Fibroblast of mammary gland (primary cell): ENCODE measurements at regions not wholly inside any gene's neighbourhood (a gene's known extent, or its start where the extent isn't known, plus 50 kb on each side); places are given as distances from the start of the nearest gene placed in this dataset.

ENCODE experiments used
- DNase-seq: peaks from one replicate; pipeline ENCODE4 v3.0.0-alpha.2; 2010; ENCODE audit warnings: low read depth
- H3K4me3 ChIP-seq: 2 replicates; pipeline ENCODE4 v1.5.1; 2011; ENCODE audit warnings: low read depth, mild to moderate bottlenecking, low read length, moderate library complexity; ENCODE audit not compliant: control insufficient read depth
- TF ChIP-seq, protein P1 (sequence below): conservative IDR thresholded peaks from 2 replicates; pipeline ENCODE4 v1.5.1; 2011; ENCODE audit warnings: low read depth, low read length, inconsistent platforms; ENCODE audit not compliant: control insufficient read depth, insufficient read depth

DNA sequence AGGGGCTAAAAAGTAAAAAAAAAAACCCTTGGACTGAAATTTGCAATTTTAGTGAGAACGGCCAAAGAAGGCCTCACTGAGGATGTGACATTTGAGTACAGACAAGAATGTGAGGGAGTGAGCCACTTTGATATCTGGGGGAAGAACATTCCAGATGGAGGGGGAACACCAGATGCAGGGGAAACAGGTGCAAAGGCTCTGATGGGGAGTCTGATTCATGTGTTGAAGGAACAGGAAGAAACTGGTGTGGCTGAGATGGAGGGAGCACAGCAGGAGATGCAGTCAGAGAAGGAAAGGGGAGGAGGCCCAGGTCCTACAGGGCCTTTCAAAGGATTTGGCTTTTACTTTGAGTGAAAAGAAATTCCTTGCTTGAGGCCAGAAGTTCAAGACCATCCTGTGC is 615.7 kb upstream of the NRP1 start:
- H3K4me3 ChIP-seq: no peak overlapping the region
- TF ChIP-seq, protein P1, sequence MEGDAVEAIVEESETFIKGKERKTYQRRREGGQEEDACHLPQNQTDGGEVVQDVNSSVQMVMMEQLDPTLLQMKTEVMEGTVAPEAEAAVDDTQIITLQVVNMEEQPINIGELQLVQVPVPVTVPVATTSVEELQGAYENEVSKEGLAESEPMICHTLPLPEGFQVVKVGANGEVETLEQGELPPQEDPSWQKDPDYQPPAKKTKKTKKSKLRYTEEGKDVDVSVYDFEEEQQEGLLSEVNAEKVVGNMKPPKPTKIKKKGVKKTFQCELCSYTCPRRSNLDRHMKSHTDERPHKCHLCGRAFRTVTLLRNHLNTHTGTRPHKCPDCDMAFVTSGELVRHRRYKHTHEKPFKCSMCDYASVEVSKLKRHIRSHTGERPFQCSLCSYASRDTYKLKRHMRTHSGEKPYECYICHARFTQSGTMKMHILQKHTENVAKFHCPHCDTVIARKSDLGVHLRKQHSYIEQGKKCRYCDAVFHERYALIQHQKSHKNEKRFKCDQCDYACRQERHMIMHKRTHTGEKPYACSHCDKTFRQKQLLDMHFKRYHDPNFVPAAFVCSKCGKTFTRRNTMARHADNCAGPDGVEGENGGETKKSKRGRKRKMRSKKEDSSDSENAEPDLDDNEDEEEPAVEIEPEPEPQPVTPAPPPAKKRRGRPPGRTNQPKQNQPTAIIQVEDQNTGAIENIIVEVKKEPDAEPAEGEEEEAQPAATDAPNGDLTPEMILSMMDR: no peak
- no peak for DNase-seq

GRCh38 chr10:33947544-33947943 is 613.1 kb upstream of the NRP1 start:
- no peak for DNase-seq
- H3K4me3 ChIP-seq: no peak overlapping the region
- TF ChIP-seq, protein P1: no peak

DNA sequence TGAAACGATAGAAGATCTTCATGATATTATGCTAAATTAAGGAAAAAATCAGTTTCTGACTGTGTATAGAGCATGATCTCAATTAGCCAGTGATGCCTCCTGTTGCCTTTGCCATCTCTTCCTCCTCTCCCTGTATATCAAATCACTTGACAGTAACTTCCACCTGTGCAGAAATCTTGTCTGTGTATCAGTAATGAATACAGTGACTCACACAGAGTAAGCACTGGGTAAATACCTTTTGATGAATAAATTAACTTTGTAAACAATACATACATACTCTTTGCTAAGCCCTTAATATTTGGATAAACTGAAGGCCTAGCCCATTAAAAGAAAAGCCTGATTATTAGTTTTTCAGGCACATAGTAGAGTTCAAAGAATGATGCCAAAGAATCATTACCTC is 610.6 kb upstream of the NRP1 start:
- no peak for DNase-seq
- H3K4me3 ChIP-seq: no peak overlapping the region
- TF ChIP-seq, protein P1: no peak

- TF ChIP-seq, protein P1: no peak
- no peak for DNase-seq
- H3K4me3 ChIP-seq: no peak overlapping the region
Measured at GRCh38 chr10:33942508-33942907, 608.0 kb upstream of the NRP1 start.

- TF ChIP-seq, protein P1: no peak
- no peak overlapping the region for H3K4me3 ChIP-seq
- no peak for DNase-seq
Measured at GRCh38 chr10:33939892-33940291, 605.4 kb upstream of the NRP1 start.

DNA sequence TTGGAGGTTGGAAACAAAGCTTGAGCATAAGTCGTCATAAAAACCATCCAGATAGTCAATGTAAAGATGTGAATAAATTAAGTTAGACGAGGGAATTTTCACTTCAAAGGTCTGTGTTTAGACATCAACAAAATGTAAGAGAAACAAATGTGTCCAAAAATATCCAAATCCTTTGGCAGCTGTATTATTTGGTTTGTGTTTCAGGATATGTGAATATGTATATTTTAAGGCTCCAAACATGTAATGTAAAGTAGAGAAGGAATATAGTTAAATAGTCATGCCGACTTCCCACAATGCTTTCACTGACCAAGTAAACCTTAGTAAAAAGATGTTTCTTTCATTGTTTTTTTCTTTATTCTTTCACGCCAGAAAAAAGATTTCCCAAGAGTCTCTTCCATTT is 604.9 kb upstream of the NRP1 start:
- TF ChIP-seq, protein P1: no peak
- H3K4me3 ChIP-seq: no peak overlapping the region
- no peak for DNase-seq

- peak; percentile 3 for DNase-seq
- TF ChIP-seq, protein P1: no peak
- no peak overlapping the region for H3K4me3 ChIP-seq
Measured at GRCh38 chr10:33938001-33938400, 603.5 kb upstream of the NRP1 start.
